ENCODE measurements at regions not wholly inside any gene's neighbourhood (a gene's known extent, or its start where the extent isn't known, plus 50 kb on each side); places are given as distances from the start of the nearest gene placed in this dataset.

DNA sequence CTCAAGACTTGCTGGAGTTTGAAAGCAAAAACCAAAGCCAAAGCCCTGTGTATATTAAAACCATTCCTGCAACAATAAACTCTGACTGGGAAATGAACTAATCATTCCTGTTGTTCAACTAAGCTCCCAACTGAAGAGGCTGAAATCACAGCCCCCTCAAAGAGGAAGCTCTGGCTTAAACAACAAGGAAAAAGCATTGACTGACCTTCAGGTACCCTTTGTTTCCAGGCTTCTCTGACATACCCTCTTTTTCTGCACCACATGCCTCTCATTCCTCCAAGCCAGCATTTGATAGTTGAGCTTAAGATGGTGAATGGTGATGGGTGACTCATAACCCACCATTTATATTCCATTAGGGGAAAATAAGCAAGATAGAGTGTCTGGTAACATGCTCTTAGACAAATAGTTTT lies 470.9 kb upstream of the SOX9 start:
- intact Hi-C loops (cut with micrococcal nuclease): no loop called here

DNA sequence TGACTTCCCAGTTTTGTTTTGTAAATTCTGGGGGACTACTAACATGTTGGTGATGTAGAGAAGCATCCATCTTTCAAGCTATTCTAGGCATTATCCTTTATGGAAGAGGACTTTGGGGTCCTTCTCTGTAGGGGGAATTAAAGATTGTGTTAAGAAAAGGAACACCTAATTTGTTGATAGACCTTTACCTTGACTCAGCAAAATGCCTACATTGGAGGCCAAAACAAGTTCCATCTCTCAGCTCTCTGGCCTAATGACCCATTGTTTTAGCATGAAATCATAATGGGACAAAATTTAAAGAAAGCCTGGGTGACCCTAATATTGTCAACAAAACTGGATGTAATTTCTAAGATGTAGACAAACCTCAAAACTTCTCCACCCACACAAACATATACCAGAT lies 465.3 kb upstream of the SOX9 start:
- intact Hi-C loops (cut with micrococcal nuclease): no loop called here

DNA sequence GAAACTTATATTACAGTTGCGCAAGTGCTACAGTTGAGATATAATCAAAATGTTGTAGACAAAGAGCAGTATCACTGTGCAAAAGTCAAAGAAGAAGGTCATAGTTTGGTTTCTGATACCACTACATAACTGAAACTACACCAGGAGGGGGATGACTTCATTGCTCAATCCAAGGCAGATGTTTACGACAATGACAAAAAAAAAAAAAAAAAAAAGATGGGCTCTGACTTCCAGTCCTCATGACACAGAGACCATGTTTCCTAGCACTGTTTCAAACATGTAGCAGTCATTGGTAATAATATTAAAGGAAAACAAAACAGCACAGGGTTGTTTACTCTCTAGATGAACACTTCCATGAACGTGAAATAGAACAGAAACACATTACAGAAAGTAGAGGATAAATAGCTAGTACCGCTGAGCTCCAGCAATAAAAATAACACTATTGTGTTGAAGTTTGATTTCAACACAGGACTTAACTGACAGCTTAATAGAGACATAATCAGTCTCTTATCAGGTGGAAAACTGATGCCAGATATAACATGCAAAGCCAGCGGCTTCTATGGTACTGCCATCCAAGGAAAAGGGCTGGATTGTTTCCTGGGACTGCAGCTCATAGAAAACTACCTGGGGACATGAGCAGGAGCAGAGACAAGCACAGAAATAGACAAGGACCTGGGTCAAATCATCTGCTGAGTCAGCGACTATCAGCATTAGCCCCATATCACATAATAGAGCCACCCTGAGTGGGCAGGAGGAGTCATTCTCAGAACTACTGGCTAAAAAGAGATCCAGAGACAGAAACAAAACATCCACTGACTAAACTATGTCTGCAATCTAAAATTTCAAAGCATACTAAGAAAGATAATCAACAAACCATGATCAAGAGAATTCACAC lies 463.6 kb upstream of the SOX9 start:
- intact Hi-C loops (cut with micrococcal nuclease): no loop called here

DNA sequence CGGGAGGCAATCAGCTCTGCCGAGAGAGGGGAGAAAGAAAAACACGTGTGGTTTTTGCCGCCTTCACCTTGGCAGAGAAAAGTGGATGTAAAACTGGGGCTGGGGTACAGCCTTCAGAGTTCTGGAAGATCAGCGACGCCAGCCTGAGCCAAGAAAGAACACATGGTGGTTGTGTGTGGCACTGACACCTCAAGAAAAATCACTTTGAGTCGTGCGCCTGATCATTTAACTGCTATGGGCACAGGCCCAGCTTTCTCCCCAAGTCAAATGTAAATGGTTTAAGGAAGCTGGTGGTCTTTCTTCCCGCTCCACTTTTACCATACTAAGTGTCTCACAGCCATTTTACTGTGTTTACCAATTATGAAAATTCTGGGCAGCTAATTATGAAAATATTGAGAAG lies 461.8 kb upstream of the SOX9 start:
- intact Hi-C loops (cut with micrococcal nuclease): no loop called here

DNA sequence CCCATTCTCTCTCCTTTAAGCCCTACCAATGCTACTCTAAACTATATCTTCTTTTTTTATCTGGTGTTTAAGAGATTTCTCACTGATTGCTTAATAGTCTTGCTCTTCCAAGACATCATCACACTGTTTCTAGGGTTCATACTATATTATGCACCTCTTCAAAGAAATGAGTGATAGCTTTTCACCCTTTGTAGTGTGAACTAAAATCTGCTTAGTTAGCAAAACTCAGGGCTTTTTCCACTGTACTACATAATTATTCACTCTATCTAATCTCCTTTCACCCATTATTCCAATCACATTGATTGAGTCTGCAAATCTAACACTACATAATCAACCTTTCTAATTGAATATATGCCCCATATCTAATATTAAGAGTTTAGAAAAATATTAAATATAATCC lies 456.0 kb upstream of the SOX9 start:
- intact Hi-C loops (cut with micrococcal nuclease): no loop called here

DNA sequence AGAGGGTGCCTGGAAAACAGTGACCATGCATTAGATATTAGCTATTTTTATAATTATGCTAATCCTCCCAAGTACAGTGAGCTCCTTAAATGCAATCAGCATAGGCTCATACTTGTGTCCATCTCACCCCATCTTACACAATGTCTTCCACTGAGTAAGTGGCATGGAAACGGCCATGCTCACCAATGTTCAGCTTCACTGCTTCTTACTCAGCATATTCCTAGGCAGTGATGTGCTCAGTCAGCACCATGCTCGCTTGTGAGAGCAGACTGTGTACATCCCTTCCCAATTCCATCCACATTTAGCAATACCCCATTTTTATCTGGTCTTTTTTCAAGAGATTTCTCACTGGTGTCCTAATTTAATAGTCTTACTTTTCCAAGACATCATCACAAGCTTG lies 454.8 kb upstream of the SOX9 start:
- intact Hi-C loops (cut with micrococcal nuclease): no loop called here

DNA sequence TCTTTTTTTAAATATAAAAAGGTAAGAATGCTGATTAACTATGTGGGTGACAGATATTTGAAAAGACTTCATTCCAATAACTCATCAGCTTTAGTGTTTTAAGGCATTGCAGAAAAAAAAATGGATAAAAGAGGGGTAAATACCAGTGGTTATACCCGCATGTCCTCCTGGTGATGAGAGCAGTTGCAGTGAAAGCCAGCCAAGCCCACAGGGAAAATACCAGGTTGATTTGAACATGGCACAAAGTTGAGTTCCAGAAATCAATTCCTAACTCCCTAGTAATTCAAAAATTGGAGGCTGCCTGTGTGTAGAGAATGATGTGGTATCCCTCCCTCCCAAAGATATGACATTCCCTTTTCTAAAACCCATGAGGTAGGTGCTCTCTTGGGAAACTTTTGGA lies 453.2 kb upstream of the SOX9 start:
- intact Hi-C loops (cut with micrococcal nuclease): no loop called here

DNA sequence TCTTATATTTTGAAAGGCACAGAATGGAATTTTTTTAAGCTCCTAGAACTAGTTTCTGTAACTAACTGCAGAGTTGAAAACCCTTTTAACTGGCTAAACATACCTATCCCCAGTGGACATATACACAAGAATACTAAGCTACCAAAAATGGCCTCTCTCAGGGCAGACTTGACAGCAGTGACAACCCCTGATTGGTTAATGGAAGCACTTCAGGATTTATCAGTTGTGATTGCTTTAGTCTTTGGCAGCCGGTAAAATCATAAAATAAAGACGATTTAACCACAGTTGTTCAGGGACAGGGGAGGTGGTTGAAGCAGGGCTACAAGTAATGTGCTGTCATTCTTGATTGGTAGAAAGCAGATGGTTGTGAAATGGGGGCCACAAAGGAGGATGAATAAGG lies 452.0 kb upstream of the SOX9 start:
- intact Hi-C loops (cut with micrococcal nuclease): no loop called here

DNA sequence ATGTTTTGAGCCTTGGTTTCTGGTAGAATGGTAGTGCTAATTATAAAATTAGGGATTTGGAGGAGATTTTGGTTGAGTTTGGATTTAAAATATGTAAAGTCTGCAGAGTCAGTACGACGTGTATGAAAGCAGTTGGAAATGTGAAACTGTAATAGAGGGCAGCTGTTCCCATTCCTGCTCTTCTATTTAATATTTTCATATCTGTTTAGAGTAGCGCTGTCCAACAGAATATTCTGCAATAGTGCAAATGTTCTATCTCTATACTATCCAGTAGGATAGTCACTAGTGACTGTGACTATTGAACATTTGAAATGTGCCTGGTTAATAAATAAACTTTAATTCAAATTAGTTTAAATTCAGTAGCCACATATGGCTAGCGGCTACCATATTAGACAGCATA lies 443.4 kb upstream of the SOX9 start:
- intact Hi-C loops (cut with micrococcal nuclease): no loop called here

DNA sequence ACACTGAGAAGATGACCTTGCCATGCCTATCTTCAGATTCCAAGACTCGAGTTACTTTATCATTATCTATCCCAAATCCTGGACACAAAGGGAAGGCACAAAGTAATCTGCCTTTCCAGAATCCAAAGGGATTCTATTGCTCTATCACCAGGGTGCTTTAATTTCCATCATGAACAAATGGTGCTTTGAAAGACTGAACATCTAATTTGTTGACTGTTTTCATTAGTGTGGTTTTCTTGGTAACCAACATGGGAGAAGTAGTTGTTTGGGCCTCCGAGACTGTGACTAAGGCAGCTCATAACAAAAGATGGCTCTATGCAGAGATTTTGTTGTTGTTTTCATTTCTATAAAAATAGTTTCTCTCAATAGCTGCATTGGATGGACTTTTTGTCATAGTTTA lies 441.0 kb upstream of the SOX9 start:
- intact Hi-C loops (cut with micrococcal nuclease): no loop called here

DNA sequence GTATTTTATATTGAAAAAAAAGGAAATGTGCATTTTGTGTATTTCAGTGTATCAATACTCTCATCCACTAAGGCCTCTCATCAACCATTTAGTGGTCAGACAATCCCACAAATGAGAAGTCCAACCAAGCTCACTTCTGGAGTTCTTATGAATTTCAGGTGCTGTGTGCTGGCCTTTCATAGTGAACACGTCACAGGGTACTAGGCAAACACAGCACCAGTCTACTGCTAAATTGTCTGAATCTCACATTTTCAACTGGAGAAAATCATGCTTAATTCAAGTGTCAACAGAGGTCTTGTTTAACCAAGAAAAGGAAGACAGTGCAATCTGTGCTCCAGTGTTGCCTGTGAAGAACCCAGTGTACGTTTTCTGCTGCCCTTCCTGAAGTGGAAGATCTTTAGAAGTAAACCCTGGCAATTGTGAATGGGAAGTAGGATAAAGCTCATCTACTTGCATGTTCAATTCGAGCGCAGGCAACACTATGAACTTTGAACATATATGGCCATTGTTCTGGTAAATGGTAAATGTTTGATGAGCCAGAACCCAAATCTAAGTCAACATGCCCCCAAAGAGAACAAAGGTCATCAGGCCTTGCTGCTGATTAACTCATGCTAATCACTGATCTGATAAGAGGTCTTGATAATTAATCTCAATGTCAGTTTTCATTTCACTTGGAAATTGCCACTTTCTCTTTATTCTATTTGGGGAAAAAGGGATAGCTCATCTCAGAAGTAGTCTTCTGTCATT lies 439.2 kb upstream of the SOX9 start:
- intact Hi-C loops (cut with micrococcal nuclease): no loop called here

DNA sequence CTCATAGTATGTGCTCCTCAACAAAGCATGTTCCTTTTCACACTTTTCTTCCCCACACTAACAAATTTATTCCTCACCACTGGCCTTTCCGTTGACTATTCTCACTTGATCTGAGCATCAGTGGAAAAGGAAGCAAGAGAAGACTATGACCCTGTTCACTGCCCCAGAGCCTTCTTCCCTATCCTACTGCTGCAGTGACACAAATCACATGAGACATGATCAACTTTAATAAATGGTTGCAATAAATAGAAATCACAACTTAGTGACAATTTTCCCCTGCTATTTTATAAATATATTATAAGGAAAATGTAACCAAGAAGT lies 438.7 kb upstream of the SOX9 start:
- intact Hi-C loops (cut with micrococcal nuclease): no loop called here

DNA sequence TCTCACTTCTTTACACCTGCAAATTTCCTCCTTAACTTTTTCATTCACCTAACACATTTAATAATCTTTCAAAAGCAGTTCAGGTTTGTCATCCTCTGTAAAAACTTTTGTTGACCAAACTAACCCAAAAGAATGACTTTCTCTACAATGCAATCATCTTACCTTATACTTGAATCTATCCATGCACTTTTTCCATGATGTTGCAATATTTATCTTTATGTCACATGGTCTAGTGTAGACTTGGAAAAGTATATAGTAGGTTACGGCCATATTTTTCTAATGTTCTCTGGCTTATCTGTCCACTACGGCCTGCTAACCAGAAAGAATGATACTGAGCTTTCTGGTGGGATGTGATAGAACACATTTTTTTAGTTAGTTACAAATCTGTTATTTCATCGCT lies 431.0 kb upstream of the SOX9 start:
- intact Hi-C loops (cut with micrococcal nuclease): no loop called here

DNA sequence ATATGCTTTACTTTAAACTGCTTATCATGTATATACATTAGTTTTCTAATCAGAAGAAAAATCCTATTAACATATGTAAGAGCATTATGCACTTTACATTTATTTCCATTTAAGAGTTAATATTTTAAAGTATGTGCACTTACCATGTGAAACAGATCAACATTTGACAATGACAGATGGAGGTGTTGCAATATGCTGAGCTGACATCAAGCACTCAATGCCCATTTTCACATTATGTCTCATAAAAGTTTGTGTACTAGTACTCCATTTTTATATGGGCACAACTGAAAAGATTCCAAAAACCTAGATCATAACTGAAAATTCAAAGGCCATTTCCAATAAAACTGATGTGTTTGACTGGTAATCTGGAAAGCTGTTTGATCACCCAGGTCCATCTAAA lies 420.9 kb upstream of the SOX9 start:
- intact Hi-C loops (cut with micrococcal nuclease): no loop called here

DNA sequence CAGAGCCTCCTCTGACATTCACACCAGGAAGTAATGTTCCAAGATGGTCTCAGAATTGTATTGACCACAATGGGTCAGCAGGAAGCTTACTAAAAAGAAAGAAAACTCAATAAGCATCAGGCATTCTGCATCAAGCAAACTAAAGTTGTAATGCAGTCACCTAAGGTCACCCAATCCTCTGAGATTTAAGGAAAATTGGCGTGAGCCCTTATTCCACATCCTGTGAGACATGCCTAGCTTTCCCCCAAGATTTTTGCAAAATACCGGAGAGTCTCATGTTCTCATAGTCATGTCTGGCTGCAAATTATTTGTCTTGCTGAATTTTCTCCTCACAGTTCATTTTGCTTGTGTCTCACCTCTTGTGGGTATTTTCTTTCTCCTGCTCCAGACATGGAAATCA lies 417.1 kb upstream of the SOX9 start:
- intact Hi-C loops (cut with micrococcal nuclease): no loop called here

DNA sequence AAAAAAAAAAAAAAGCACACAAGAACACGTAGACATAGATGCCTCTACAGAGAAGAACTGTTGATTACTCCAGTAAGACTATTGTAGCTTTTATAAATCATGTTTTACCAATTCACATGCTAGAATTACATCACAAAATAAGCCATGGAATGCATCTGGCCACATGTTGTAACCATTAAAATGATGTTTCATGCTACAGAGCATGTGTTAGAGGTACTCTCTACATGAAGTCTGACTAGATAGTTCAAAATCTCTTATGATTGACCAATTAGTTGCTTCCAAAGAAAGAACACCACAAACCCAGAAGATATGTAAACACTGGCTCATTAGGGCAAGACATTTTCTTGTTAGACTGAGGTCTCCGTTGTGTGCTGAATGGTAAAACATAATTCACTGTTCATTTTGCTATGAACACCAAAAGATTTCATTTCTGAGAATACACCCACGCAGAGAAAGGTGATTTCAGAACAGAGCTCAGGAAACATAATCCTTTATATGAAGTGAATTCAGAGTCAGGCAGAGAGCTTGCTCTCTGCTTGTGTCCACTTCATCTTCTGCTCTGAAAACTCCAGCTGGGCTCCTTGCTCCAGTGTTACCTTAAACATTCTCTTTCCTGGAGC lies 411.4 kb upstream of the SOX9 start:
- intact Hi-C loops (cut with micrococcal nuclease): no loop called here

DNA sequence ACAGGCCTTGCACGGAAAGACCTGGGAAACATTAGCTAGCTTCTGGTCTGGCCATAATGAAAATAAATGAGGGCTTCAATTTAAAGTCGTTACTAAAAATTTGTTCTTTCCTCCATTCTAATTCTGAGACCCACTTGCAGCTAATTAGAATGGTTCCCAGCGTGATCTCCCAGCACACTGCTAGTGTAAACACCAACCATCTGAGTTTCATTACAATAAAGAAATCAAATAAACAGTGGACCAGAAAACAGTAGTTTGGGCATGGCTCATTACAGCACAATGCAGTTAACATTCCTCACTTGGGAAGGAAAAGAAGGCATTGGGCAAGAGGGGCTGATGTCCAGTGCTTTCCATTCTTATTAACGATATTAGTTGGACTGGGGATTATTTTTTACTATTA lies 410.9 kb upstream of the SOX9 start:
- intact Hi-C loops (cut with micrococcal nuclease): no loop called here

DNA sequence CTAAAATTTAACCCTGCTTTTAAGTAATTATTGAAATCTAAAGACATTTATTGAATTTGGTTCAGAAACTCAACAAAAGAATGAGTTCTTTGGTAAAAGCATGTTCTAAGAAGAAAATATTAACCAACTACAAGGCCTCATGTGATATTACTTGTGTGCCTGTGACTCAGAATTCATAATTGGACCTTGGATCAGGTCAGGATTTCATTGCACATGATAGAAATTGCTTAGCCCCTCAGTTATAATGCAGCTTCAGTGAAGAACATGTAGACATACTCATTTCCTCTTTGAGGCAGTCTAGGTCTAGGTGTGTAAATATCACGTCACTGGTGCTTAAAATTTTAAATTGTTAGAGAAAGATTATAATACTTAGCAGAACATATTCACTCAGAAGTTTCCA lies 410.0 kb upstream of the SOX9 start:
- intact Hi-C loops (cut with micrococcal nuclease): no loop called here

DNA sequence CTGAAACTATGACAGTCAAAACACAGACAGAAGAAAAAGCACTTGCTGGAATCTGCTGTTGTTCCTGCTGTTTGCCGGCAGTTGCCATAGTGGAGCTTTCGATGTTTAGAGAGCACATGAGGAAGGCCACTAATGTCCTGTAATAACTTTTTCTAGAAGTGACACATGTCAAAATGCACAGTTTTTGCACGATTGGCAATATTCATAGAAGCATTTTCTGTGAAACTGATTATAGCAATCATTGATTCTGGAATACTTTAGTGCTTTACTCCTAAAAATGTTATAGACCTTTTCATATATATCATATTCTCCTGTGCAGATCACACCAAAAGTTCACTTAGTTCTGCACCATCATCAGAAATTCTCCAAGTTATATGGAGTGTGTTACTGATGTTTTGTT lies 407.0 kb upstream of the SOX9 start:
- intact Hi-C loops (cut with micrococcal nuclease): no loop called here

DNA sequence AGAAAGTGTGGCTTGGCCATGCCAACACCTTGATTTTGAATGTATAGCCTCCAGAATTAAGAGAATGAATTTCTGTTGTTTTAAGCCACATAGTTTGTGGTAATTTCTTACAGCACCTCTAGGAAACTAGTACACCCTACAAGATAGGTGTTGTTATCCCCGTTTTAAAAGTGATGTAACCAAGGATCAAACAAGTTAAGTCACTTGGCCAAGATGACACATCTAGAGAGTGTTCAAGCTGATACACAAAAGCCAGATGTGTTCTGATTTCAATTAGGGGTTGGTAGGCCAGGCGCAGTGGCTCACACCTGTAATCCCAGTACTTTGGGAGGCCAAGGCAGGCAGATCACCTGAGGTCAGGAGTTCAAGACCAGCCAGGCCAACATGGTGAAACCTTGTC lies 396.5 kb upstream of the SOX9 start:
- intact Hi-C loops (cut with micrococcal nuclease): no loop called here

DNA sequence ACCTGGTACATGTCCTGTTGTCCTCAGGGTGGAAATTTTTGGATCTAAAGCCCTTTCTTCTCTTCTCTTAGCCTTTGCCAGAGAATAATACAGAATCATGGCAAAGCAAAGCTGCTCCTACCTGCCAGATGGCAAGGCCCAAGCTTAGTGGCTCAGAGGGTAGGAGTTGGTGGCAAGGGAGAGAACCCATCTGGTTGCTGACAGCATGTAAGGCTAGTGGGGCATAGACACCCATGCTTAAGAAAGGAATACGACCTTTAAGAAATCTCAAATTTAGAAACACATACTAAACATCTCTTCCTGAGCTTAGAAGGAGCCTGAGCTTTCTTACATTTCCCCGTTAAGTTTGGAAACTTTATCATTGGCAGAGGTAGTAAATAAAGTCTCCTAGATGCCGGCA lies 395.0 kb upstream of the SOX9 start:
- intact Hi-C loops (cut with micrococcal nuclease): no loop called here

DNA sequence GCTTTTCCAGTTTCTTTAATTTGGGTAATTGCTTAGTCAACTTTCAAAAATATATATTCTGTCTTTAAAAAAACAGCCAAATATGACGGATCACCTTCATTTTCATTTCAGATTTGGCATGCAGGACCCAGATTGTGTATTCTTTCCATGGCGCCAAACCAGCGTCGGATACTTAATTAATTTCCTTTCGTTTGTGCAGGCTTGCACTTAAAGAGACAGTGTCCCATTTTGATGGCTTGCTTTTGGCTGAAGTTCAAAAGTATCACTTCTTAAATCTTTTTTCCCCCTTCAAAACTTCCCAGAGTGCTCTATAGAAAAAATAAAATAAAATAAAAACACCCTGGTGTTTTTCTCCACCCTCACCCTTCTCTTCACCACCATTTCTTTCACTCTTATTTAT lies 394.5 kb upstream of the SOX9 start:
- intact Hi-C loops (cut with micrococcal nuclease): no loop called here

DNA sequence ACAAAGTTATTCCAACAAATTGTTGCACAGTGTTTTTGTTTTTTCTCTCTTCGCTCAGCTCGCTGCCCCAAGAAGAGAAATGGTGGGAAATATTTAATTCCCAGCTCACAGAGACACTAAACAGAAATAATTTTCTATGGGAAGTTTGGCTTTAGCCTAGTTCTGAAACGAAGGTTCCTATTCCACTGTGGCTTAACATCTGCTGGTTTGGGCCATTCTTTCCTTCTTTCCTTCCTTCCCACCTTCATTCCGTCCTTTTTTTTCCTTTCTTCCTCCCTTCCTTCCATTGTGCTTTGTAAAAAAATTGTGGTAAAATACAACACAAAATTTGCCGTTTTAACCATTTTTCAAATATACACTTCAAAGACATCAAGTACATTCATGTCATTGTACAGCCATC lies 393.5 kb upstream of the SOX9 start:
- intact Hi-C loops (cut with micrococcal nuclease): no loop called here
